HG03159 (cell line): ENCODE measurements at regions not wholly inside any gene's neighbourhood (a gene's known extent, or its start where the extent isn't known, plus 50 kb on each side); places are given as distances from the start of the nearest gene placed in this dataset.
"Not testable (repeated sequence)": the region's sequence is repeated elsewhere in the genome, so short reads cannot be mapped to it uniquely, and the experiment has no call there.

ENCODE experiments used
- ATAC-seq: cut with Tn5 transposase; IDR thresholded peaks from one replicate; pipeline ENCODE4 v1.9.1; 2021; ENCODE audit warnings: mild to moderate bottlenecking, moderate library complexity; ENCODE audit not compliant: unreplicated experiment

- no peak for ATAC-seq
Measured at GRCh38 chr14:83575301-83575700, 1954.6 kb upstream of the FLRT2 start.

- ATAC-seq: no peak
Measured at GRCh38 chr14:83583201-83583600, 1946.7 kb upstream of the FLRT2 start.

GRCh38 chr14:83594874-83595273, 1935.1 kb upstream of the FLRT2 start:
- no peak for ATAC-seq

GRCh38 chr14:83607682-83608081, 1922.3 kb upstream of the FLRT2 start:
- ATAC-seq: no peak

GRCh38 chr14:83611491-83611890, 1918.5 kb upstream of the FLRT2 start:
- ATAC-seq: no peak

GRCh38 chr14:83611906-83612390, 1918.0 kb upstream of the FLRT2 start:
- ATAC-seq: no peak

GRCh38 chr14:83614956-83615355, 1915.0 kb upstream of the FLRT2 start:
- ATAC-seq: no peak

GRCh38 chr14:83624541-83624940, 1905.4 kb upstream of the FLRT2 start:
- ATAC-seq: no peak

- no peak for ATAC-seq
Measured at GRCh38 chr14:83632375-83632774, 1897.6 kb upstream of the FLRT2 start.

- ATAC-seq: no peak
Measured at GRCh38 chr14:83638748-83639504, 1891.0 kb upstream of the FLRT2 start.

GRCh38 chr14:83639505-83639875, 1890.5 kb upstream of the FLRT2 start:
- not testable (repeated sequence) for ATAC-seq

- no peak for ATAC-seq
Measured at GRCh38 chr14:83646228-83646627, 1883.7 kb upstream of the FLRT2 start.

GRCh38 chr14:83660597-83660996, 1869.3 kb upstream of the FLRT2 start:
- ATAC-seq: no peak

GRCh38 chr14:83664389-83664788, 1865.6 kb upstream of the FLRT2 start:
- no peak for ATAC-seq

GRCh38 chr14:83689265-83689664, 1840.7 kb upstream of the FLRT2 start:
- no peak for ATAC-seq

GRCh38 chr14:83697099-83697498, 1832.8 kb upstream of the FLRT2 start:
- ATAC-seq: no peak

GRCh38 chr14:83702619-83703018, 1827.3 kb upstream of the FLRT2 start:
- no peak for ATAC-seq

- no peak for ATAC-seq
Measured at GRCh38 chr14:83706231-83706954, 1823.6 kb upstream of the FLRT2 start.

- no peak for ATAC-seq
Measured at GRCh38 chr14:83707056-83707455, 1822.9 kb upstream of the FLRT2 start.

- ATAC-seq: no peak
Measured at GRCh38 chr14:83709116-83709515, 1820.8 kb upstream of the FLRT2 start.

GRCh38 chr14:83711046-83711445, 1818.9 kb upstream of the FLRT2 start:
- ATAC-seq: no peak

GRCh38 chr14:83712418-83713129, 1817.4 kb upstream of the FLRT2 start:
- ATAC-seq: no peak
